ENCODE measurements at regions not wholly inside any gene's neighbourhood (a gene's known extent, or its start where the extent isn't known, plus 50 kb on each side); places are given as distances from the start of the nearest gene placed in this dataset.

- TF ChIP-seq CTCF (conservative IDR thresholded peaks at IDR 0.05) = no peak
- Histone ChIP-seq H3K4me1 (ENCODE audit: control insufficient read depth, insufficient read depth, low read length) (no peaks in the 10 kb centered on the region), H3K27ac (ENCODE audit: low read depth, low read length) (no peak overlapping the region), H3K4me3 (ENCODE audit: low read length) (no peak overlapping the region), H3K36me3 (ENCODE audit: control insufficient read depth, insufficient read depth, low read length) (no peaks in the 10 kb centered on the region), H3K9me3 (ENCODE audit: control insufficient read depth, low read length) (no peaks in the 10 kb centered on the region), H3K9ac (ENCODE audit: extremely low read depth, low read length, poor library complexity, severe bottlenecking) (no peak overlapping the region), H3K27me3 (ENCODE audit: control insufficient read depth, insufficient read depth, low read length, poor library complexity, severe bottlenecking) (peaks cover 5% of the 10 kb centered on the region)
- peaks cover 5% of the 10 kb centered on the region for H3K27me3 Mint-ChIP-seq (ENCODE audit: insufficient read depth)
- H3K36me3 Mint-ChIP-seq (ENCODE audit: low read depth) = no peaks in the 10 kb centered on the region
- H3K9me3 Mint-ChIP-seq = no peaks in the 10 kb centered on the region
- DNase-seq = no peak
- no peaks in the 10 kb centered on the region for H3K4me1 Mint-ChIP-seq
- H3K27ac Mint-ChIP-seq = no peak overlapping the region
- H3K4me3 Mint-ChIP-seq = no peak overlapping the region
- 94% methylated on average over 6 to 8 of the region's 8 CpGs for WGBS, 2 experiments (ENCODE audit: insufficient coverage in 1 of 2, insufficient read length in 1 of 2)
Observed at GRCh38 chr15:91695799-91696198, 157.7 kb upstream of the SLCO3A1 start.

DNA sequence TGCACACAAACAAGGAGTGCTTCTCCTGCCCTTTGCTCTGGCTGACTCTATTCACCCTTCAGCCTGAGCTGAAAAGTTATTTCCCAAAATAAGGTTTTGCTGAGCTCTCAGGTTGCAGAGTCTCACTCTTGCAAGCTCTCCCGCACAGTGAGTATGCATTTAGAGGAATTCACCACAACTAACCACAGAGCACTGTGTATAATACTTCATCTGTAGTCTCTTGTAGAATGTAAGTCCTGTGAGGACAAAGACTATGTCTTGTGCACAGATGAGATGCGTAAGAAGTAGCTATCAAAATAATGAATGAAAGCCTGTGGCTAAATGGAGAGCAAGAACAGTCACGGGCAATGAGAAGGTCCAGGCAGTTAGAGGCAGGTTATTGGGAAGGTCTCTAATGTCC lies 156.5 kb upstream of the SLCO3A1 start:
- no peak for TF ChIP-seq CTCF (conservative IDR thresholded peaks at IDR 0.05)
- H3K9me3 ChIP-seq (ENCODE audit: control insufficient read depth, low read length) = no peaks in the 10 kb centered on the region
- no peaks in the 10 kb centered on the region for H3K36me3 ChIP-seq (ENCODE audit: control insufficient read depth, insufficient read depth, low read length)
- Mint-ChIP-seq H3K4me3 (no peak overlapping the region), H3K9me3 (no peaks in the 10 kb centered on the region), H3K36me3 (ENCODE audit: low read depth) (no peaks in the 10 kb centered on the region), H3K27ac (no peak overlapping the region), H3K27me3 (ENCODE audit: insufficient read depth) (peaks cover 7% of the 10 kb centered on the region), H3K4me1 (no peaks in the 10 kb centered on the region)
- no peak for DNase-seq
- H3K4me1 ChIP-seq (ENCODE audit: control insufficient read depth, insufficient read depth, low read length) = no peaks in the 10 kb centered on the region
- no peak overlapping the region for H3K27ac ChIP-seq (ENCODE audit: low read depth, low read length)
- H3K9ac ChIP-seq (ENCODE audit: extremely low read depth, low read length, poor library complexity, severe bottlenecking) = no peak overlapping the region
- 97 to 100% methylated on average over 2 to 3 of the region's 3 CpGs for WGBS, 2 experiments (ENCODE audit: insufficient coverage in 1 of 2, insufficient read length in 1 of 2)
- H3K4me3 ChIP-seq (ENCODE audit: low read length) = no peak overlapping the region
- H3K27me3 ChIP-seq (ENCODE audit: control insufficient read depth, insufficient read depth, low read length, poor library complexity, severe bottlenecking) = peaks cover 5% of the 10 kb centered on the region

GRCh38 chr15:91698241-91698640 lies 155.3 kb upstream of the SLCO3A1 start:
- H3K4me3 Mint-ChIP-seq = no peak overlapping the region
- no peak overlapping the region for H3K27ac Mint-ChIP-seq
- H3K36me3 ChIP-seq (ENCODE audit: control insufficient read depth, insufficient read depth, low read length) = no peaks in the 10 kb centered on the region
- peaks cover 3% of the 10 kb centered on the region for H3K4me1 Mint-ChIP-seq
- H3K27ac ChIP-seq (ENCODE audit: low read depth, low read length) = no peak overlapping the region
- no peaks in the 10 kb centered on the region for H3K9me3 ChIP-seq (ENCODE audit: control insufficient read depth, low read length)
- H3K27me3 ChIP-seq (ENCODE audit: control insufficient read depth, insufficient read depth, low read length, poor library complexity, severe bottlenecking) = peaks cover 5% of the 10 kb centered on the region
- no peak overlapping the region for H3K4me3 ChIP-seq (ENCODE audit: low read length)
- no peak for DNase-seq
- TF ChIP-seq CTCF (conservative IDR thresholded peaks at IDR 0.05) = no peak
- no peaks in the 10 kb centered on the region for H3K4me1 ChIP-seq (ENCODE audit: control insufficient read depth, insufficient read depth, low read length)
- H3K27me3 Mint-ChIP-seq (ENCODE audit: insufficient read depth) = peaks cover 7% of the 10 kb centered on the region
- no peaks in the 10 kb centered on the region for H3K9me3 Mint-ChIP-seq
- WGBS, 2 experiments (ENCODE audit: insufficient coverage in 1 of 2, insufficient read length in 1 of 2) = 91 to 92% methylated on average over 2 to 4 of the region's 4 CpGs
- H3K36me3 Mint-ChIP-seq (ENCODE audit: low read depth) = no peaks in the 10 kb centered on the region
- no peak overlapping the region for H3K9ac ChIP-seq (ENCODE audit: extremely low read depth, low read length, poor library complexity, severe bottlenecking)
